Neuronal stem cell (in vitro differentiated cells): ENCODE measurements at regions not wholly inside any gene's neighbourhood (a gene's known extent, or its start where the extent isn't known, plus 50 kb on each side); places are given as distances from the start of the nearest gene placed in this dataset.
"Not testable (repeated sequence)": the region's sequence is repeated elsewhere in the genome, so short reads cannot be mapped to it uniquely, and the experiment has no call there.

Experiments used
- DNase-seq: peaks from one replicate; pipeline ENCODE4 v3.0.0-alpha.2; 2013; ENCODE audit warnings: low spot score
- H2AFZ ChIP-seq: one replicate; pipeline ENCODE4 v1.6.1; 2013; ENCODE audit warnings: mild to moderate bottlenecking, low read length, inconsistent platforms
- H2AK5ac ChIP-seq: 2 replicates; pipeline ENCODE4 v1.6.1; 2013; ENCODE audit warnings: low read depth, mild to moderate bottlenecking, inconsistent platforms, low read length, moderate library complexity, mixed read lengths
- H2BK120ac ChIP-seq: 2 replicates; pipeline ENCODE4 v1.6.1; 2013; ENCODE audit warnings: low read depth, mild to moderate bottlenecking, inconsistent platforms, low read length, moderate library complexity, mixed read lengths
- H2BK12ac ChIP-seq: one replicate; pipeline ENCODE4 v1.6.1; 2013; ENCODE audit warnings: low read length, inconsistent platforms
- H2BK15ac ChIP-seq: 2 replicates; pipeline ENCODE4 v1.6.1; 2013; ENCODE audit warnings: mild to moderate bottlenecking, low read length, inconsistent platforms, mixed read lengths
- H2BK5ac ChIP-seq: one replicate; pipeline ENCODE4 v1.6.1; 2013; ENCODE audit warnings: inconsistent platforms, mild to moderate bottlenecking, low read length, moderate library complexity
- H3K14ac ChIP-seq: one replicate; pipeline ENCODE4 v1.6.1; 2013; ENCODE audit warnings: low read length, inconsistent platforms
- H3K18ac ChIP-seq: 2 replicates; pipeline ENCODE4 v1.6.1; 2013; ENCODE audit warnings: low read length, inconsistent platforms
- H3K23ac ChIP-seq: 2 replicates; pipeline ENCODE4 v1.6.1; 2013; ENCODE audit warnings: low read depth, mild to moderate bottlenecking, mixed read lengths, low read length, inconsistent platforms; ENCODE audit not compliant: poor library complexity
- H3K27ac ChIP-seq: replicated peaks from 3 replicates; pipeline ENCODE4 v1.5.1; 2013; ENCODE audit warnings: low read length, inconsistent platforms
- H3K27me3 ChIP-seq, 3 experiments: 2 replicates each; pipeline ENCODE4 v1.6.1; 2013; ENCODE audit warnings: low read length in 3 of 3, mild to moderate bottlenecking in 2 of 3, inconsistent platforms in 1 of 3, low read depth in 1 of 3, mixed read lengths in 1 of 3, moderate library complexity in 1 of 3; ENCODE audit not compliant: control insufficient read depth in 3 of 3, insufficient read depth in 3 of 3
- H3K36me3 ChIP-seq, 2 donors: replicated peaks in 1 of 2; 2 replicates each; pipeline ENCODE4 v1.6.1; 2013; ENCODE audit warnings: low read length in 2 of 2; ENCODE audit not compliant: control insufficient read depth in 2 of 2, insufficient read depth in 2 of 2
- H3K4ac ChIP-seq: 2 replicates; pipeline ENCODE4 v1.6.1; 2013; ENCODE audit warnings: inconsistent platforms, mild to moderate bottlenecking, low read length, moderate library complexity
- H3K4me1 ChIP-seq, 2 donors: 1 replicate in 1 of 2; 2 replicates in 1 of 2; pipeline ENCODE4 v1.6.1; 2013; ENCODE audit warnings: low read length in 2 of 2, low read depth in 1 of 2; ENCODE audit not compliant: control insufficient read depth in 2 of 2, insufficient read depth in 1 of 2
- H3K4me2 ChIP-seq: one replicate; pipeline ENCODE4 v1.6.1; 2013; ENCODE audit warnings: mild to moderate bottlenecking, low read length, inconsistent platforms; ENCODE audit not compliant: insufficient read depth, poor library complexity, severe bottlenecking
- H3K4me3 ChIP-seq, 2 donors: 2 replicates each; pipeline ENCODE4 v1.5.1; 2013; ENCODE audit warnings: low read length in 2 of 2, mild to moderate bottlenecking in 2 of 2, inconsistent platforms in 1 of 2, moderate library complexity in 1 of 2
- H3K79me1 ChIP-seq: one replicate; pipeline ENCODE4 v1.6.1; 2013; ENCODE audit warnings: low read depth, mild to moderate bottlenecking, inconsistent platforms, low read length, moderate library complexity
- H3K9ac ChIP-seq: one replicate; pipeline ENCODE4 v1.6.1; 2013; ENCODE audit warnings: mild to moderate bottlenecking, low read depth, low read length, inconsistent platforms; ENCODE audit not compliant: poor library complexity
- H3K9me3 ChIP-seq, 2 donors: replicated peaks in 1 of 2; 2 replicates each; pipeline versions ENCODE3 to v1.6.1; 2013; ENCODE audit warnings: low read length in 2 of 2, mild to moderate bottlenecking in 2 of 2, inconsistent platforms in 1 of 2, low read depth in 1 of 2, mixed read lengths in 1 of 2, moderate library complexity in 1 of 2; ENCODE audit not compliant: control insufficient read depth in 2 of 2, insufficient read depth in 1 of 2
- H4K8ac ChIP-seq: one replicate; pipeline ENCODE4 v1.6.1; 2013; ENCODE audit warnings: low read depth, mild to moderate bottlenecking, inconsistent platforms, low read length, moderate library complexity
- H4K91ac ChIP-seq: one replicate; pipeline ENCODE4 v1.6.1; 2013; ENCODE audit warnings: low read length, low read depth, mild to moderate bottlenecking, inconsistent platforms; ENCODE audit not compliant: poor library complexity
- WGBS, 2 donors: extraction: QIAGEN DNeasy Blood & Tissue Kit; methylation state at CpG; one replicate each; pipeline ENCODE4 v1.1.7; 2013; ENCODE audit warnings: missing lambda C conversion rate in 2 of 2, mixed read lengths in 1 of 2; ENCODE audit not compliant: insufficient read length in 2 of 2, insufficient replicate concordance in 1 of 2; ENCODE audit errors: extremely low coverage in 2 of 2; 5-methylcytosine and 5-hydroxymethylcytosine counted together

GRCh38 chr1:241440904-241441303 lies 78.7 kb downstream of the FH start:
- Histone ChIP-seq H3K9me3 (no peaks in the 10 kb centered on the region), H3K23ac (no peak overlapping the region), H3K14ac (no peak overlapping the region), H2BK120ac (no peak overlapping the region), H3K4ac (no peak overlapping the region), H3K36me3 (no peaks in the 10 kb centered on the region), H3K27me3 (no peaks in the 10 kb centered on the region), H3K18ac (no peak overlapping the region), H3K4me1 (no peaks in the 10 kb centered on the region), H4K8ac (no peak overlapping the region), H2BK12ac (no peak overlapping the region), H2BK5ac (no peak overlapping the region), H3K27ac (no peak overlapping the region), H3K9ac (no peak overlapping the region), H3K79me1 (no peaks in the 10 kb centered on the region), H2BK15ac (no peak overlapping the region), H3K4me2 (no peak overlapping the region), H3K4me3 (no peak overlapping the region), H2AK5ac (no peak overlapping the region), H2AFZ (no peak overlapping the region), H4K91ac (no peak overlapping the region)
- DNase-seq = no peak
- no CpG with 5 or more reads among the region's 2 CpGs for WGBS, 2 donors

- H3K4me2 ChIP-seq, H3K27ac ChIP-seq, H4K8ac ChIP-seq, H3K18ac ChIP-seq, H3K4me3 ChIP-seq, H2BK5ac ChIP-seq, H2BK15ac ChIP-seq, H3K36me3 ChIP-seq, H3K9me3 ChIP-seq, H2AK5ac ChIP-seq, H3K27me3 ChIP-seq, DNase-seq, H2BK12ac ChIP-seq, H3K9ac ChIP-seq, H3K4me1 ChIP-seq, H3K23ac ChIP-seq, H2BK120ac ChIP-seq, H2AFZ ChIP-seq, H3K4ac ChIP-seq, H3K79me1 ChIP-seq, H3K14ac ChIP-seq, H4K91ac ChIP-seq: not testable (repeated sequence)
- WGBS, 2 donors = no CpG with 5 or more reads among the region's 2 CpGs
Measured at GRCh38 chr1:241438686-241439085, 80.9 kb downstream of the FH start.

GRCh38 chr1:241432241-241432640 lies 75.2 kb upstream of the RGS7 start:
- no peak overlapping the region for H3K27ac ChIP-seq

GRCh38 chr1:241425091-241425490 lies 68.1 kb upstream of the RGS7 start:
- not testable (repeated sequence) for H3K36me3 ChIP-seq, H4K91ac ChIP-seq, H3K18ac ChIP-seq, H2BK120ac ChIP-seq, H3K27ac ChIP-seq, H3K79me1 ChIP-seq, H2AK5ac ChIP-seq, H3K4me1 ChIP-seq, H3K9me3 ChIP-seq, H2BK5ac ChIP-seq, H2BK12ac ChIP-seq, H3K4me2 ChIP-seq, H4K8ac ChIP-seq, H3K14ac ChIP-seq, H2AFZ ChIP-seq, H3K23ac ChIP-seq, H3K9ac ChIP-seq, H3K4ac ChIP-seq, H3K4me3 ChIP-seq, H2BK15ac ChIP-seq, DNase-seq
- peaks cover 0 to 37% (median 11%) of the 10 kb centered on the region in 3 experiments for H3K27me3 ChIP-seq
- no CpG with 5 or more reads among the region's 4 CpGs for WGBS, 2 donors

More at GRCh38 chr1:241432241-241432640, 75.2 kb upstream of the RGS7 start:
- H2BK15ac ChIP-seq = no peak overlapping the region
- H2BK5ac ChIP-seq = no peak overlapping the region
- H2AFZ ChIP-seq = no peak overlapping the region
- H2BK120ac ChIP-seq = no peak overlapping the region
- H3K14ac ChIP-seq = no peak overlapping the region
- no peak overlapping the region for H3K4me3 ChIP-seq
- no peak overlapping the region for H4K8ac ChIP-seq
- no peak overlapping the region for H3K4me2 ChIP-seq
- no peaks in the 10 kb centered on the region for H3K79me1 ChIP-seq
- no peaks in the 10 kb centered on the region for H3K27me3 ChIP-seq
- no CpG with 5 or more reads among the region's 4 CpGs for WGBS, 2 donors
- DNase-seq = no peak
- H3K9me3 ChIP-seq = no peaks in the 10 kb centered on the region
- H2AK5ac ChIP-seq = no peak overlapping the region
- H3K18ac ChIP-seq = no peak overlapping the region
- no peaks in the 10 kb centered on the region for H3K4me1 ChIP-seq
- H3K9ac ChIP-seq = no peak overlapping the region
- no peak overlapping the region for H4K91ac ChIP-seq
- H2BK12ac ChIP-seq = no peak overlapping the region
- no peaks in the 10 kb centered on the region for H3K36me3 ChIP-seq
- no peak overlapping the region for H3K23ac ChIP-seq
- no peak overlapping the region for H3K4ac ChIP-seq
